ENCODE measurements at regions not wholly inside any gene's neighbourhood (a gene's known extent, or its start where the extent isn't known, plus 50 kb on each side); places are given as distances from the start of the nearest gene placed in this dataset.

DNA sequence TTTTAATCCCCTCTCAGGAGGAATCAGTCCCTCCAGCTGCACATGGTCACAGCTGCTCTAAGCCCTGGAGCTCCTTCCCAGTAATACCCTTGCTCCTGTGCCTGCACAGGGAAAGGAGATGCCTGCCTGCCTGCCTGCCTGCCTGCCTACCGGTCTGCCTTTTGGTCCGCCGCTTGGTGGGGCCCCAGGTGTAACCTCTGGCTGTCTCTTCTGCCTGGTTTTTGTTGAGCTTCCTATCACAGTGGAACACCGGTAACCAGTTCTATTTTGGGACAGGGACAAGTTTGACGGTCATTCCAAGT is 99.8 kb downstream of the DAD1 start (continued):
- TF ChIP-seq SMC3 (IDR thresholded peaks at IDR 0.05; ENCODE audit: low read depth, low read length) (no peak), MXI1 (IDR thresholded peaks at IDR 0.05; ENCODE audit: borderline replicate concordance, low read depth, low read length) (no peak), RAD21 (IDR thresholded peaks at IDR 0.05; ENCODE audit: low read length) (no peak)

DNA sequence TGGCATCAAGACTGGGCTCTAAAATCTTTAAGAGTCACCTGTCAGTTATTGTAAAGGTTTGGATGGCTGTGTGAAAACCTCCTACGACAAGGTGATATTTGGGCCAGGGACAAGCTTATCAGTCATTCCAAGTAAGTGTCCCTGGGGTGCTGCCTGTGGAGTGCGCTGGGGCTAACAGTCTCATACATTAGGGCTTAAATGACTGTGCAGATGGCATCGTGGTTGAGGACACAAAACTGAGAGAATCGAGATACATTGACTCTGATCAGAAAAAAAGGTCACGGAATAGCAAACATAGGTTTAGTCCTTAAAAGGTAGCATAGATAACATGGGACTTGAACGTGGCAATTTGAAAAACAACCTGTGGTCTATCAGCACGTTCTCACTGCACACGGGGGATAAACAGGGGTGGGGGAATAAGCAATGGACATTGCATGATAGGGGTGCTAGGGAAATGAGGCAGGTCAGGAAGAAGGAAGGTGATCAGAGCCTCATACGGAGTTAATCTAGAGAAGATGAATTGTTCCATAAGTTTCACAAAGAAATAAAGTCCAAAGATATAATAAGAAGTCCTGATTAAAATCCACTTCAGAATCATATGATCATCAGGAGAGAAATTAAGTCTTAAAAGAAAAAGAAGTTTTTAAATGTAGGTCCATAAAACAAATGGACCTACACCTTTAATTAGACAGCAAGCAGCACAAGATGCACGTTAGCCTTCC is 100.3 kb downstream of the DAD1 start:
- Histone ChIP-seq H2BK20ac (ENCODE audit: low read depth, low read length) (no peak overlapping the region), H2BK15ac (ENCODE audit: low read depth, low read length) (no peak overlapping the region), H2AK9ac (replicated peaks; ENCODE audit: low read depth, low read length, poor library complexity) (no peak overlapping the region), H3K23ac (ENCODE audit: low read depth, low read length) (no peak overlapping the region), H3K4ac (ENCODE audit: low read depth, low read length) (no peak overlapping the region), H3K9me3 (ENCODE audit: control insufficient read depth, insufficient read depth, low read length) (no peaks in the 10 kb centered on the region), H3K18ac (ENCODE audit: low read depth, low read length) (no peak overlapping the region), H2AK5ac (ENCODE audit: low read depth, low read length) (no peak overlapping the region), H3K27ac (ENCODE audit: insufficient read depth, low read length) (no peak overlapping the region), H4K5ac (ENCODE audit: low read depth, low read length) (no peak overlapping the region), H3K56ac (ENCODE audit: extremely low read depth, insufficient read depth, low read length) (no peak overlapping the region), H3K9ac (ENCODE audit: low read depth, low read length) (no peak overlapping the region), H2BK120ac (ENCODE audit: low read depth, low read length) (no peak overlapping the region), H4K91ac (ENCODE audit: insufficient read depth, low read depth, low read length) (no peak overlapping the region), H3K9me1 (ENCODE audit: insufficient read depth, low read length) (no peaks in the 10 kb centered on the region), H4K8ac (ENCODE audit: low read depth in 2 of 2, low read length in 2 of 2) (no peak overlapping the region), H3K27me3 (ENCODE audit: control insufficient read depth, insufficient read depth, low read length) (peaks cover 85% of the 10 kb centered on the region), H3K14ac (replicated peaks; ENCODE audit: low read depth, low read length) (no peak overlapping the region), H3K36me3 (ENCODE audit: control insufficient read depth, insufficient read depth, low read length) (no peaks in the 10 kb centered on the region), H3K4me2 (ENCODE audit: low read depth, low read length) (no peak overlapping the region), H2BK5ac (ENCODE audit: low read depth, low read length, poor library complexity, severe bottlenecking) (no peak overlapping the region), H3K4me3 (ENCODE audit: insufficient read depth, low read depth, low read length) (no peak overlapping the region), H2AFZ (replicated peaks; ENCODE audit: low read length, poor library complexity) (no peak overlapping the region), H4K20me1 (ENCODE audit: insufficient read depth, low read length) (no peaks in the 10 kb centered on the region), H3K4me1 (ENCODE audit: control insufficient read depth, insufficient read depth, low read length) (no peaks in the 10 kb centered on the region), H3K79me1 (ENCODE audit: low read depth in 1 of 2, low read length in 2 of 2) (no peaks in the 10 kb centered on the region)
- ATAC-seq (ENCODE audit: low read depth) = no peak
- WGBS, 2 experiments (ENCODE audit: extremely low coverage in 2 of 2, insufficient read length in 1 of 2) = 70% methylated on average over 6 of the region's 10 CpGs; no CpG with 5 or more reads in 1 of the 2 experiments
- in situ Hi-C loops (cut with MboI; ENCODE audit: low sequenced_read_pairs) = no loop called here
- POLR2A ChIA-PET (ENCODE audit: unreplicated experiment) = no interaction called here
- TF ChIP-seq CEBPB (IDR thresholded peaks at IDR 0.05; ENCODE audit: low read depth, low read length) = no peak
- TF ChIP-seq, protein P1, sequence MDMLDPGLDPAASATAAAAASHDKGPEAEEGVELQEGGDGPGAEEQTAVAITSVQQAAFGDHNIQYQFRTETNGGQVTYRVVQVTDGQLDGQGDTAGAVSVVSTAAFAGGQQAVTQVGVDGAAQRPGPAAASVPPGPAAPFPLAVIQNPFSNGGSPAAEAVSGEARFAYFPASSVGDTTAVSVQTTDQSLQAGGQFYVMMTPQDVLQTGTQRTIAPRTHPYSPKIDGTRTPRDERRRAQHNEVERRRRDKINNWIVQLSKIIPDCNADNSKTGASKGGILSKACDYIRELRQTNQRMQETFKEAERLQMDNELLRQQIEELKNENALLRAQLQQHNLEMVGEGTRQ (IDR thresholded peaks at IDR 0.05; ENCODE audit: low read depth, low read length) = no peak
- no peak for TF ChIP-seq NFE2L2 (IDR thresholded peaks at IDR 0.05; ENCODE audit: low read depth, low read length)
- TF ChIP-seq CHD1 (IDR thresholded peaks at IDR 0.05; ENCODE audit: low read depth, low read length) = no peak
- no peak for TF ChIP-seq SMC3 (IDR thresholded peaks at IDR 0.05; ENCODE audit: low read depth, low read length)
- dilution Hi-C loops (cut with HindIII; ENCODE audit: low sequenced_read_pairs, unreplicated experiment) = no loop called here
- CTCF ChIA-PET = no interaction called here
- intact Hi-C loops (cut with micrococcal nuclease) = no loop called here
- no peak for DNase-seq
- no TSS peak for BruUV-seq (replicated peaks)

Measured in IMR-90 (cell line).